PC-9 (cell line): ENCODE measurements at regions not wholly inside any gene's neighbourhood (a gene's known extent, or its start where the extent isn't known, plus 50 kb on each side); places are given as distances from the start of the nearest gene placed in this dataset.

Experiments used
- CTCF ChIP-seq: fragments of 200-600 bp; sonication (generic); conservative IDR thresholded peaks from 2 replicates; pipeline ENCODE4 v1.6.1; 2017; ENCODE audit warnings: mixed run types, antibody characterized with exemption, mild to moderate bottlenecking, moderate library complexity
- EZH2 ChIP-seq: fragments of 200-600 bp; sonication (generic); IDR thresholded peaks from 2 replicates; pipeline ENCODE4 v1.8.0; 2017; ENCODE audit warnings: antibody characterized with exemption, low read depth

GRCh38 chr4:96509039-96509741 lies 669.3 kb downstream of the PDHA2 start:
- TF ChIP-seq CTCF (no peak), EZH2 (no peak)
